GM21825 (cell line): ENCODE measurements at regions not wholly inside any gene's neighbourhood (a gene's known extent, or its start where the extent isn't known, plus 50 kb on each side); places are given as distances from the start of the nearest gene placed in this dataset.

Source experiments
- ATAC-seq: cut with Tn5 transposase; IDR thresholded peaks from one replicate; pipeline ENCODE4 v1.9.1; 2021; ENCODE audit warnings: mild to moderate bottlenecking, moderate library complexity; ENCODE audit not compliant: unreplicated experiment

DNA sequence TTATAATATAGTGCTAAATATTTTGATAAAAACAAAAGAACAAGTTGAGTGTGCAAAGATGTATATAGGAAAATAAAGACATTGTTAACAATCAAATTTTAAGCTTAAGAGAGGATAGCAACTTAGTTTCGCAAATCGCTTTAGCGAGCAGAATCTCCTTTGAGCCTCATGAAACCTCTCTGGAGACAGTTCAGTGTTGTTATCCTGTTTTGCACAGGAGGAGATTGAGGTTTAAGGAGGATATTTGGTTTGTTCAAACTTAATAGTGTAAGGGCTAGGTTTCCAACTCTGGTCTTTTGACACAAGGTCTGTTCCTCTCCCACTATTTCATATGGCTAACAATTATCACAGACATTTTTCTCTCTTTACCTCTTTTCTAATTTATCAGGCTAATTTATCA lies 1848.5 kb upstream of the TENM3 start:
- no peak for ATAC-seq

DNA sequence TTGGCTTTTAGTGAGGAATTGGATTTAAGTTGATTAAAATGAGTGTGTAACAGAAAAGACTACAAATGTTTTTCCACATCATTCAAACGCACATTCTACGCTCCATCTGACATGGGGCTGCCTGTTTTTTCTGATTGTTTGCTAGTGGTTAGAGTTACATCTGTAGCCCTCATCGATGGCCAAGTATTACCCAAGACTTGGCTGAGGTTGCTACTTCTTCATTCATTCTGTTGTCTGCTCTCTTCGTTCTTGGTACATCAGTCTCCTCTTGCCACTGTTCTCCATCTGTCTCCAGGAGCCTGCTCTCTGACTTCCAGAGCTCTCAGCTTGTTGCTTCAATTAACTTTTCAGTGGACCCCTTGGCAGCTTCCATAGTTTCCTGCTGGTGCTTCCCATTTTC lies 1844.6 kb upstream of the TENM3 start:
- ATAC-seq, result no peak

DNA sequence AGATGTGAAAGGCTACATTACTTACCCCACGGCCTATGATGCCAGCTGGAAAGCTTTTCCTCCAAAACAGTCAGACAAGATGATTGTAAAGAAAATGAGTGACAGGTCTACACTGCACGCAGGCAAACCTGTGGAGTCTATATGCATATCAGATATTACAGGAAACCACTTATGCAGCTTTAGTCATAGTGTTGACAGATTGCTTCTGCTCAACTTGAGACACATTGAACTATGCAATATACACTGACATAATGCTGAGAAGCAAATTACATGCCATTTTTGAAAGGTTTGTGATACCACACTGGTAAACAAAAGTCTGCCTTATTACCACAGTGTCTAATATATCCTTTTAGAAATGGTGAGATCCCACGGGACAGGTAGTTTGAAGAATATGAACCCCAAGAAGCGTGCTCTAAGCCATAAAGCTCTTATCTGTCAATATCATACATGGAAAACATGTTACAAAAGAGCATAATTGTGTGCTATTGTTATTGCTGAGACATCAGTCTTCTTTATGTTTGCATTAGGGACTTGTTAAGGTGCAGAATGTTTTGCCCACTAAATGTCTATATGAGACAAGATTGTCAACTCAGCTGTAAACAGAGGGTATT lies 1835.8 kb upstream of the TENM3 start:
- no peak for ATAC-seq

DNA sequence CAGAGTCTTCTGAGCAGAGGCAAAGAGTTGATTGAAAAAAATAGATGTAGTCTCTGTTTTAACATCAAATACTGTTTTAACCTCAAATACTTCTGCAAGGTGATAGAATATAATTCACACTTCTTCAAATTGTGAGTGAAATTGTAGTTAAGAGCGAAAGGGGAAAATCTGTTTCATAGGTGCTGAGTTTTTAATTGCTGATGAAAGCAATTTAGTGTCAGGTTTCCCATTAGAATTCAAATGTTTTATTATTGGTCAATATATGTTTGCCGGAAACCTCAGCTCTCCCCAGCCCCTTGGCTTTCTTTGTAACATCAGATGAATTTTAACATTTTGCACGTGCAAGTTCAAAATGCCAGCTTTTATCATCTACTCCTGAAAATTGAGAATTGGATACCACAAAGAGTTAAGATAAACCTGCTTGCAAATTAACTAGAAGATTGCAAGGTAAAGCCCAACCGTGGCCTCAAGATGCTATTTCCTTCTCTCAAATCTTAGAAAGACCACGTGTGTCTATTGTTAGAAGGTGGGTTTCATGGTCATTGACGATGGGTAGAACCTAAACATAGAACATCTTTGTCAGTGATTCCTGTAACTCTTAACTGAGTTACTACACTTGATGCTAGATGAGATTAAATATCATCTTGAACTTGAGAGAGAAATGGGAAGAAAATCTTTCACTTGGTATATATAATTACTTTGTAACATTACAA lies 1824.2 kb upstream of the TENM3 start:
- no peak for ATAC-seq

DNA sequence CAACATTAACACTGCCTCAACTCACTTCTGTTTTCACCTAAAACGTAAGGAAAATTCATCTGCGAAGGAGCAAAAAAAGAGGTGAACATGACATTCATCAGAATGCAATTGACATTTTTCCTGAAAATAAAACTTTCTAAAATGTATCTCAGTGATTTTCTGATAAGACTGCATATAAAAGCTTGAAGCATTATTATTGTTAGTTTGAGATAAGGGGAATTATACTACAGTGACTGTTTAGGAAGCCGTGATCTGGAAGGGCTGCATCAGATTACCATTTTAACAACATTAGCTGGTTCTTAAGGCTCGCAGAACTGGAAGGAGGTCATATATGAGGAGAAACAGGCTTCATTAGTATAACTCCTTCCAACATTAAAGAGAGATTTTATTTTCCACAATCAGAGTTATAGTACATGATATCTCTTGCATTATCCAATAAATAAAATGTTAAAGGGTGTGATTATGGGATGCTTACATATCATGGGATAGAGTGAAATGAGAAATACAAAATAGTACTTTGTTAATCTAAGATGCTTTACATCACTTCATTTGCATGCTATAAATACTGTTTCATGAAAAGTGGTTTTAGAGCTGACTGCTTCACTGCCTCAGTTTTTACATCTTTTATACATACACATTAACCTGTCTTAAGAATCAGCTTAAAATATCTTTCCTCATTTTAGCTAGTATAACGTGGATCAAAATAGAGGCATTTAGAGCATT lies 1820.1 kb upstream of the TENM3 start:
- ATAC-seq, result no peak

DNA sequence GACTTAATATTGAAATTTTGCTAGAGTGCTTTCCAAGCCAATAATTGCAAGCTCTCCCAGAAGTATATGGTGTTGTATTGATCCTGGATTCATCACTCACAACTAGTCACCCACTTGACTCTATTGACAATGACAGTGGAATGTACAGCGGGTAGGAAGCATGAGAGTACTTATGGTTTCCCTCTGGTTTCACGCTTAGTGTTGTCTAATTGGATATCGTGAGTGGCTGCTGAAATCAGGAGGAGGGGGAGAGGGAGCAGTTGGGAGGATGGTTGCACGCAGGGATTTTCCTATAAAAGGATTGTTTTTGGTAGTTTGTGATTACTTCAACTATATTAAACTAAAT lies 1819.5 kb upstream of the TENM3 start:
- no peak for ATAC-seq

DNA sequence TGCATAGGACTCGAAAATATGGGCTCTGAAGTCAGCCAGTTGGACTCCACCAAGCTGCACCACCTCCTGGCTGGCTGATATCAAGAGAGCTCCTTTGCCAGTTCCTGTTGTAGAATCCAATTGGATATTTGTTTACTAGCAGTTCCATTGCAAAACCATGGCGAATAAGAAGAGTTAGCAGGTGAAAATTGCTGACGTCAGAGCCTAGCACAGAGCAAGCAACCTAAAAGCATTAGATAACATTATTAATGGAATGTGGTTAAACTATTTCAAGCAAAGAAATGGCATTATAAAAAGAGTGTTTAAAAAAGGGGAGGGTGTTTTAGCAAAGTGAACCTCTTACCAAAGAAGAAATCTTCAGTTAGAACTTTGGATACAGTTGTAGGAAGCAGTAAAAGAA lies 1816.3 kb upstream of the TENM3 start:
- no peak for ATAC-seq

DNA sequence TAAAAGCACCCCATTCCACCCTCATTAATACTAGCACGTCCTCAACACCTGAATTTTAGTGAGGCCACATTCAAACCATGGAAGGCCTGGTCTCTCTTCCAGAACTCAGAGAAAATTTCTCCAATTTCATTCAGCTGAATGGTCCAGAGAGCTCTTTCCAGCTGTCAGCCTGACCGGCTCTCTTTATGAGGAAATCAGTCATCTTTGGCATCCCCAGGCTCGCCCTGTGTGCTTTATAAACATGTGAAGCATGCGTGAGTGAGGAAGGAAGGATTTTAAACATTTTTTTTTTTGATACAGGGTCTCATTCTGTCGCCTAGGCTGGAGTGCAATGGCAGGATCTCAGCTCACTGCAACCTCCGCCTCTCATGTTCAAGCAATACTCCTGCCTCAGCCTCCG lies 1812.9 kb upstream of the TENM3 start:
- ATAC-seq, result no peak

DNA sequence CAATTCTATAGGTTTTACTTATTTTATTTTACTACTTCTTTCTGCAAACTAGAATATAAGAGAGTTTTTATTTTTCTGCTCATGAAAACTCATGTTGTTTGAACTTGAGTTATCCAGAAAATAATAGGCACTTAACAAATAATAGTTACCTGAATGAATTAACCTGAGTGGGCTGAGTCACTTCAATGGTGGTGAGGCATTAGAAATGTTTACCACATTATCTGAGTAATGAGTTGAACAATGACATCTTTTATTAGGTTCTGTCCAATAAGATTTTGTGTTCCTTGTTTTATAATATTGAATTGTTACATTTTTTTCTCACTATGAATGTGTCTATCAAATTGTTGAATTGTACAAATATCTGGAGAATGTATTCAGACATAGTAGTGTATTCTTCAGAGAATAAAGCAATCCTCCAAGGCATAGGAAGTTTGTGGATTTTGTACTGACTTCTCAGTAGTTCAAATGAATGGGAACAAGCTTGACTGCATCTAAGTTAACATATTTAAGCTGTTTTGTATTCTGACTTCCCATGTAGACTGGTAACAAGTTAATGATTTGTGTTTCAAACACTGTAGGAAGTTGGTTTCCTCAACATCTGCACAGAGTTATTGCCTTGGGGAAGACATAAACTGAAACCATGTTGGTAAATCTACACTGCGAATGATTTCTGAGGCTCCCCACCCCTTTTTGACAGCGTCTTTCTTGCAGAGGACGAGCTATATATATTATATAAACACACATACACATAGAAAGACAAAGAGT lies 1808.9 kb upstream of the TENM3 start:
- ATAC-seq, result peak; percentile 94

DNA sequence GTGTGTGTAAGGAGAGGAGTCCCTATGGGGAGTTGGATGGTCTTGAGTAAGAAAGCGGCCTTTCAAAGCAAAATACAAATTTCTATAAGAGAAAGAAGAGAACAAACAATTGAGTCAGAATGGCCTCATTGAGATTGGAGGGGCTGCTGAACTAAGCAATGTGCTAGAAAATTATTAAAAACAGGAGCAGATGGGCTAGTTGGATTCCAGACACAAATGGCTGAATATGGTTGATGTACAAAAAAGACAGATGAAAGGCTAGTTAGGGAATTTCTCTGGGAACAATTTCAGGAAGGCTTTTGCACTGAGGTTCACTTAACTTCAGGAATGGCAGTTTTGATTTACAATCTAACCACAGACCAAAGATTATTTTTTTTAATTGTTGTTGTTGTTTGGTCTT lies 1806.8 kb upstream of the TENM3 start:
- ATAC-seq, result no peak

DNA sequence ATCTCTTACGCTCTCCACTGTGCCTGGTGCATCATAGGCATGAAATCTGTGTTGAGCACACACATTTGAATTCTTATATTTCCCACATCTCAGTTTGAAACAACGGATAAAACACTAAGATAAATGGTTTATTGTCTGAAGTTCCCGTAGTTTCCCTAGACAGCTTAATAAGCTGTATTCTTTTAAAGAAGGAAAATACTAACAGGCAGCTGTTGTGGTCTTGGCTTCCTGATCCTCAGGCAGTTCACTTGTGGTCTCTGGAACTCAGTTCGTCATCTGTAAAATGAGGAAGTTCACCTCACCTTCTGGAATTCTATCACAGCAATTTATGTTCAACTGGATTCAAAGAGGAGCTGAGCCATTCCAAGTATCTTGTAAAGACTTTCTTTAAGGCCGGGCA lies 1805.6 kb upstream of the TENM3 start:
- ATAC-seq, result no peak

DNA sequence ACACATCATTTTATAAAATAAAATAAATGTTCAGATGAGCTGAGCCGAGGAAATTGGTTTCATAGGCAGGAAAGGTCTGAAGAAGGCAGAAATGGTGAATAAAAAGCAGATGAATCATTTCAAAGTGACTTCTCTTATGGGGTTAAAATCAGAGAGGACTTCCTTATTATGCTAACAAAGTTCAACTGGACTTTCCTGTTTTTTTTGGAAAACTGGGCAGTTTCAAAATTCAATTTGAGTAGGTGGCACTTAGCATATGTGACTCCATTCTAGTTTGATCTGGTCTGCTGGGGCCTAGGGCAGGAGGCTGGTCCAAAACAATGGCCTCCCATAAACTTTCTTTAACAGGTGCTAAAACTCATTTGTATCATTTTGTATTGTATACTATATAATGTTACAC lies 1794.9 kb upstream of the TENM3 start:
- ATAC-seq, result no peak

DNA sequence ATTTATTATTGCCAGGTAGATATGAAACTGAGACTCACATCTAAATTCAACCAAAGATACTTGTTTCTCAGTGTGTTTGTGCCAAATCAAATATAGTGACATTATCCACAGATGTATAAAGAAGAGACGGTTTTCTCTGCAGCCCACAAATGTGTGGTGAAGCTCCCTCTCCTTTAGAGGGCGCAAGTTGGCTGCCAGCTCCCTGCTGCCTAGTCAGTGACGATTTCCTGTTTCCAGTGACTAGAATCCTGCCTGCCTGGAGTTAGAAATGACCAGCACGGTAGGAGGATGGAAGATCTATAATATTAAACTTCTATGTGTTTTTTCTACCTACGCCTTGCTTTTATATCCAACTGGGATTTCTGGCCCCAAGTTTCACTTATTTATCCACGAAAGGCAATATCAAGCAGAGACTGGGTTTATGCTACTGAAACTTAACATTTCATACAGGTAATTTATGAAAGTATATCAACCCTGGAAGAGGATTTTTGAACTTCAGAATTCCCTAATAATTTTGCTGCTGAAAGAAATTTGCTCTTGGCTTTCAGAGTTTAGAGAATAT lies 1793.7 kb upstream of the TENM3 start:
- ATAC-seq, result no peak

DNA sequence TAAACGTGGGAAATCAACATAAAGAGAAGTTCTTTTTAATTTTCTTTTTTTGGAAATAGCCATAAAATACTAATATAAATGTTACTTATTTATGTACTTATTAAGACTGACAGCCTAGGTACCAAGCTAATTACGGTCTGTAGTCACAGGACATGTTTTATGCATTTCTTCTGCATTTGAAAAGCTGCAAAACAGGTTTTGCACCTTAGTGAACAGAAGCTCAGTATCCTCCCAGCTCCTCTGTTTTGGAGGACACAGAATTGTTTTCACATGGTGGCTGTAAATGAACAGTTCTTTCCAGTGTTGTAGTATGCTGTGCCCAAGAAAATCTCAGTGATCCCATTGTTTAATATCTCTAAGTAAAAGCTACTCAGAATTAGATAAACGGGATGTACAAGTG lies 1788.0 kb upstream of the TENM3 start:
- no peak for ATAC-seq

DNA sequence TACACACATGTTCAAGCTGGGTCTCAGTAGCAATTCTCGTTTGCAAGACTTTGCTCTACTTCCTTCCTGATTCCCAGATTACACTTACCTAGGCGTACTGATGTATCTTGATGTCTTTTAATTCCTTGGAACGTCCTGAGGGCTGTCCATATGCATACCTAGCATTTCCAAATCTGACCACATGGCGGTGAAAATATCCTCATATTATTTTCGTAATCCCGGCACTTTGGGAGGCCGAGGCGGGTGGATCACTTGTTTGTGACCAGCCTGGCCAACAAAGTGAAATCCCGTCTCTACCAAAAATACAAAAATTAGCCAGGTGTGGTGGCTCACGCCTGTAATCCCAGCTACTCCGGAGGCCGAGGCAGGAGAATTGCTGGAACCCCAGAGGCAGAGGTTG lies 1786.3 kb upstream of the TENM3 start:
- no peak for ATAC-seq

DNA sequence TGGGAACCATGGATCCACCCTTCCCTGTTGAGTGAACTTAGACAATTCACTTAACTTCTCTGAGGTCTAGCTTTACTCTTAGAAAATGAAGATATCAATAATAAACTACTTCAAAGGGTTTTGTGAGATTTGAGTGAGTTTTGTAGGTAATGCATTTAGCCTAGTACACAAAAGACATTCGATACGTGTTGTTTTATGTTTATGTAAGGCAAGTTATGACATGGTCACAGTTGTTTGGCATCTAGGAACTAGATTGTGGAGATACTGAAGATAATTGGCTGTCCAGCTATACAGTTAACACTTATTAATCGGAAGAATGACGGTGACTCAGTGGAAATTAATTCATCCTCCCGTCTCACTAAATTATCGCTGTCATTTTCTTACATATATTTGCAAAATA lies 1781.1 kb upstream of the TENM3 start:
- no peak for ATAC-seq

DNA sequence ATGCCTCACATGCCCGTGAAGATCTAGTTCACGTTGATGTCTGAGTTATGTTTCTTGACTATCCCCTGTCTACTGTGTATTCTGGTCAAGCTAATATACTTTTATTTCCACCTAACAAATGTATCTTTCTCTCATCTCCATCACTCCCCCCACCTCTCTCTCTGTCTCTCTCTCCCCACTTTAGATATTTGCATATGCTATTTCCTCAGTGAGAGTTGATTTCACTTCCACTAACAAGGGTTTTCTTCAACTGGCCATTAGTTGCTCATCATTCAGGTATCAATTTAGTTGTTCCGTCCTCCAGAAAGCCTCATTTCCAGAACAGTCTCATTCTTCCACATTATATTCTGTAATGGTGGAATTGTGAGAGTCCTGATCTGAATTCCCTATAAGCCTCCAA lies 1777.8 kb upstream of the TENM3 start:
- no peak for ATAC-seq

DNA sequence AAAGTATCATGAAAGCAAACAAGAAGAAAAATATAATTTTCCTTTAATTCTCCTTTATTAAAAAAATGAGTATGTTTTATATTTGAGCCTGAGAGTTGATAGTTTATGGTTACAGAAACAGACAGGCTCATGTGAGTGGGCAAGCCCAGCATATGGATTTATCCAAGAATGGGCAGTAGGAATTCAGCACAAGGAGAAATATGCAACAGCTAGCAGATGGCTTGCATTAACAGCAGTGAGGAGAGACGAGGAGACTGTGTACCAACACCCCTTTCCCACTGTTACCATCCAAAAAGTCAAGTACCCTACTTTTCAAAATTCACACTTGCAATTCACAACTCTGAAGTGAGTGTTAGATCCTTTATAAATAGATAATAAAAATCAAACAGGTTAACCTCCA lies 1760.2 kb upstream of the TENM3 start:
- no peak for ATAC-seq

DNA sequence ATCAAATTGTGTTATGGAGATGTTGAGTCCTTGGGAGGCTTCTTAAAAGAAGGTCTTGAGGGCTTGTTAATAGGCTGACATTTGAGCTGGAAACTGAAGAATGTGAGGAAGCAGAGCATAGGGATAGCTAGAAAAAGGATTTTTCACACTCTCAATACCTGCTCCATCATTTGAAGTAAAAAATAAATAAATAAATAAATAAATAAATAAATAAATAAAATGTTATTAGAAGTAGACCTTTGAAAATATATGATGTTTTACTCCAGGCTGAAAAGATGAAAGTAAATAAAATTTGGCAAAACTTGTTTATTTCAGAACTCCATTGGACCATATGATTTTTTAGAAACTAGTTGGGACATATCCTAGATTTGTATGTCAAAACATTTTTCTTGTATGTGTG lies 1757.8 kb upstream of the TENM3 start:
- ATAC-seq, result no peak

DNA sequence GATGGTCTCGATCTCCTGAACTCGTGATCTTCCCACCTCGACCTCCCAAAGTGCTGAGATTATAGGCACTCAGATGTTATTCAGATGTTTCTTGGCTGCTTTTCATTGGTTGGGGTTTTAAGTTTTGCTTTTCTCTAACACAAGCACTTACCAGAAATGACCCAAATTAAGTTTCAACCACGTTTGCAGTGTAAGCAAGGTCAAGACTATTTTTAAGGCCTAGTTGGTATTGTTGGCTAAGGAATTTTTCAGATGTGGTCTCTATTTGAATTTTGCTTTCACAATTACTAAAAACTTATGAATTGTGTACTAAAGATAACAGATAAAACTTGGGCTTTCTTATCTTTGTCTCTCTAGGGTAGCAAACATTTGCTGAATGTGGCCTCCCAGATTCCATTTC lies 1756.9 kb upstream of the TENM3 start:
- no peak for ATAC-seq

DNA sequence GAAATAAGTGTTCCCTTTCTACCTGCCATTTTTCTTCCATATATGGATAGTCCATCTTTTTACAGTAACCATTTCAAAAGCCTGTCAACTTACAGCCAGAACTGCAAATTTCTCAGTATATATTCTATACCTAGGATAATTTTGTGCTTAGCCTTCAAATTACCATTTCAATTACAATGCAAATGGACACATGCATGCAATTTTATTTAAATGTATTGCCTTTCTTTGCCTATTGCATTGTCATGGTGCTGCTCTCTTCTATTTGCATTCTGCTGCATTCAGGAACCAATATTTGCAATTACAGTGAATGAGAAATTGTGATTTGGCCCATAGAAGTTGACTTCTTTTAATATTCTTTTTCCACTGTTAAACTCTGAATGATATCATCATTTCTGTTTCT lies 1753.4 kb upstream of the TENM3 start:
- ATAC-seq, result no peak
